Karpas-422 (cell line): ENCODE measurements at regions not wholly inside any gene's neighbourhood (a gene's known extent, or its start where the extent isn't known, plus 50 kb on each side); places are given as distances from the start of the nearest gene placed in this dataset.

Experiments used
- DNase-seq: peaks from one replicate; pipeline ENCODE4 v3.0.0-alpha.2; 2015
- H2AFZ ChIP-seq: fragments of 200-600 bp; sonication (generic); 2 replicates; pipeline ENCODE4 v1.6.1; 2014; ENCODE audit warnings: antibody characterized with exemption, low read length, mixed read lengths
- H3K27ac ChIP-seq: fragments of 200-600 bp; sonication (generic); 2 replicates; pipeline ENCODE4 v1.5.1; 2014; ENCODE audit warnings: mild to moderate bottlenecking, low read length, moderate library complexity
- H3K27me3 ChIP-seq: fragments of 200-600 bp; sonication (generic); 2 replicates; pipeline ENCODE4 v1.6.1; 2014; ENCODE audit warnings: low read length, mixed read lengths
- H3K36me3 ChIP-seq: fragments of 200-600 bp; sonication (generic); 2 replicates; pipeline ENCODE4 v1.6.1; 2014; ENCODE audit warnings: low read length, mixed read lengths; ENCODE audit not compliant: insufficient read depth
- H3K4me1 ChIP-seq: fragments of 200-600 bp; sonication (generic); 2 replicates; pipeline ENCODE4 v1.6.1; 2014; ENCODE audit warnings: mild to moderate bottlenecking, low read length, mixed read lengths
- H3K4me2 ChIP-seq: fragments of 200-600 bp; sonication (generic); 2 replicates; pipeline ENCODE4 v1.6.1; 2014; ENCODE audit warnings: low read length, low read depth, mild to moderate bottlenecking; ENCODE audit not compliant: poor library complexity, severe bottlenecking
- H3K4me3 ChIP-seq: fragments of 200-600 bp; sonication (generic); 2 replicates; pipeline ENCODE4 v1.5.1; 2014; ENCODE audit warnings: mild to moderate bottlenecking, antibody characterized with exemption, low read length, mixed read lengths
- H3K79me2 ChIP-seq: fragments of 200-600 bp; sonication (generic); 2 replicates; pipeline ENCODE4 v1.6.1; 2014; ENCODE audit warnings: mild to moderate bottlenecking, low read length, mixed read lengths
- H3K9ac ChIP-seq: fragments of 200-600 bp; sonication (generic); 2 replicates; pipeline ENCODE4 v1.6.0; 2014; ENCODE audit warnings: low read length
- H3K9me2 ChIP-seq: fragments of 200-600 bp; sonication (generic), shearing (Covaris generic); replicated peaks from 2 replicates; pipeline ENCODE4 v1.6.0; 2014; ENCODE audit warnings: mild to moderate bottlenecking, low read length, moderate library complexity; ENCODE audit not compliant: insufficient read depth
- H3K9me3 ChIP-seq: fragments of 300-700, 200-600 bp; sonication (generic); 2 replicates; pipeline ENCODE4 v1.6.1; 2014; ENCODE audit warnings: low read length, mixed read lengths
- H4K20me1 ChIP-seq: fragments of 200-600 bp; sonication (generic); 2 replicates; pipeline ENCODE4 v1.6.1; 2014; ENCODE audit warnings: mild to moderate bottlenecking, antibody characterized with exemption, low read length, low read depth; ENCODE audit not compliant: insufficient read depth

- no peaks in the 10 kb centered on the region for H3K79me2 ChIP-seq
- no peak overlapping the region for H3K27ac ChIP-seq
- H3K4me3 ChIP-seq: no peak overlapping the region
- H3K36me3 ChIP-seq: no peaks in the 10 kb centered on the region
- H2AFZ ChIP-seq: no peak overlapping the region
- DNase-seq: no peak
- no peaks in the 10 kb centered on the region for H3K9me2 ChIP-seq
- no peak overlapping the region for H3K4me2 ChIP-seq
- no peaks in the 10 kb centered on the region for H4K20me1 ChIP-seq
- H3K4me1 ChIP-seq: no peaks in the 10 kb centered on the region
- H3K27me3 ChIP-seq: no peaks in the 10 kb centered on the region
- no peak overlapping the region for H3K9ac ChIP-seq
- no peaks in the 10 kb centered on the region for H3K9me3 ChIP-seq
These were observed 463.9 kb downstream of the BTG1 start for GRCh38 chr12:91681751-91682150.

- DNase-seq: no peak
- no peak overlapping the region for H3K4me2 ChIP-seq
- no peaks in the 10 kb centered on the region for H3K27me3 ChIP-seq
- H3K4me1 ChIP-seq: no peaks in the 10 kb centered on the region
- H3K4me3 ChIP-seq: no peak overlapping the region
- no peak overlapping the region for H3K9ac ChIP-seq
- no peaks in the 10 kb centered on the region for H3K9me3 ChIP-seq
- no peaks in the 10 kb centered on the region for H3K9me2 ChIP-seq
- H2AFZ ChIP-seq: no peak overlapping the region
- H3K79me2 ChIP-seq: no peaks in the 10 kb centered on the region
- H4K20me1 ChIP-seq: no peaks in the 10 kb centered on the region
- H3K27ac ChIP-seq: no peak overlapping the region
- no peaks in the 10 kb centered on the region for H3K36me3 ChIP-seq
These were observed 464.8 kb downstream of the BTG1 start for GRCh38 chr12:91680864-91681263.

GRCh38 chr12:91677556-91677955, 468.1 kb downstream of the BTG1 start:
- DNase-seq: no peak
- Histone ChIP-seq H2AFZ (no peak overlapping the region), H3K4me3 (no peak overlapping the region), H3K27ac (no peak overlapping the region), H3K79me2 (no peaks in the 10 kb centered on the region), H3K9me3 (no peaks in the 10 kb centered on the region), H4K20me1 (no peaks in the 10 kb centered on the region), H3K36me3 (no peaks in the 10 kb centered on the region), H3K9ac (no peak overlapping the region), H3K9me2 (no peaks in the 10 kb centered on the region), H3K4me1 (no peaks in the 10 kb centered on the region), H3K27me3 (no peaks in the 10 kb centered on the region), H3K4me2 (no peak overlapping the region)

GRCh38 chr12:91675401-91675800, 470.2 kb downstream of the BTG1 start:
- Histone ChIP-seq H3K4me2 (no peak overlapping the region), H4K20me1 (no peaks in the 10 kb centered on the region), H3K4me3 (no peak overlapping the region), H3K9ac (no peak overlapping the region), H3K79me2 (no peaks in the 10 kb centered on the region), H3K4me1 (no peaks in the 10 kb centered on the region), H2AFZ (no peak overlapping the region), H3K9me3 (no peaks in the 10 kb centered on the region), H3K36me3 (no peaks in the 10 kb centered on the region), H3K27ac (no peak overlapping the region), H3K27me3 (no peaks in the 10 kb centered on the region), H3K9me2 (no peaks in the 10 kb centered on the region)
- DNase-seq: no peak

- H3K9me3 ChIP-seq: no peaks in the 10 kb centered on the region
- DNase-seq: no peak
- H3K9ac ChIP-seq: no peak overlapping the region
- no peaks in the 10 kb centered on the region for H3K4me1 ChIP-seq
- no peaks in the 10 kb centered on the region for H4K20me1 ChIP-seq
- H3K27me3 ChIP-seq: no peaks in the 10 kb centered on the region
- no peak overlapping the region for H2AFZ ChIP-seq
- no peak overlapping the region for H3K27ac ChIP-seq
- no peaks in the 10 kb centered on the region for H3K9me2 ChIP-seq
- H3K4me3 ChIP-seq: no peak overlapping the region
- no peaks in the 10 kb centered on the region for H3K36me3 ChIP-seq
- H3K79me2 ChIP-seq: no peaks in the 10 kb centered on the region
- no peak overlapping the region for H3K4me2 ChIP-seq
These were observed 473.5 kb downstream of the BTG1 start for GRCh38 chr12:91672130-91672529.

- H3K9me3 ChIP-seq: no peaks in the 10 kb centered on the region
- no peaks in the 10 kb centered on the region for H3K9me2 ChIP-seq
- H3K4me3 ChIP-seq: no peak overlapping the region
- no peaks in the 10 kb centered on the region for H3K4me1 ChIP-seq
- H2AFZ ChIP-seq: no peak overlapping the region
- DNase-seq: no peak
- H3K9ac ChIP-seq: no peak overlapping the region
- no peak overlapping the region for H3K4me2 ChIP-seq
- H3K27me3 ChIP-seq: no peaks in the 10 kb centered on the region
- H3K79me2 ChIP-seq: no peaks in the 10 kb centered on the region
- no peaks in the 10 kb centered on the region for H3K36me3 ChIP-seq
- no peak overlapping the region for H3K27ac ChIP-seq
- no peaks in the 10 kb centered on the region for H4K20me1 ChIP-seq
These were observed 478.0 kb downstream of the BTG1 start for GRCh38 chr12:91667694-91668093.

- H3K9me3 ChIP-seq: no peaks in the 10 kb centered on the region
- no peak for DNase-seq
- H3K79me2 ChIP-seq: no peaks in the 10 kb centered on the region
- H2AFZ ChIP-seq: no peak overlapping the region
- no peaks in the 10 kb centered on the region for H3K4me1 ChIP-seq
- H3K4me3 ChIP-seq: no peak overlapping the region
- H3K9ac ChIP-seq: no peak overlapping the region
- no peaks in the 10 kb centered on the region for H3K27me3 ChIP-seq
- H3K27ac ChIP-seq: no peak overlapping the region
- no peaks in the 10 kb centered on the region for H3K36me3 ChIP-seq
- no peaks in the 10 kb centered on the region for H3K9me2 ChIP-seq
- H3K4me2 ChIP-seq: no peak overlapping the region
- no peaks in the 10 kb centered on the region for H4K20me1 ChIP-seq
These were observed 481.1 kb upstream of the DCN start for GRCh38 chr12:91663744-91664143.

GRCh38 chr12:91663310-91663709, 480.7 kb upstream of the DCN start:
- no peaks in the 10 kb centered on the region for H3K9me3 ChIP-seq
- no peak overlapping the region for H2AFZ ChIP-seq
- H3K9me2 ChIP-seq: no peaks in the 10 kb centered on the region
- no peaks in the 10 kb centered on the region for H3K36me3 ChIP-seq
- H4K20me1 ChIP-seq: no peaks in the 10 kb centered on the region
- DNase-seq: no peak
- H3K27ac ChIP-seq: no peak overlapping the region
- no peak overlapping the region for H3K9ac ChIP-seq
- no peak overlapping the region for H3K4me2 ChIP-seq
- no peaks in the 10 kb centered on the region for H3K4me1 ChIP-seq
- H3K79me2 ChIP-seq: no peaks in the 10 kb centered on the region
- no peaks in the 10 kb centered on the region for H3K27me3 ChIP-seq
- no peak overlapping the region for H3K4me3 ChIP-seq

GRCh38 chr12:91662021-91662420, 479.4 kb upstream of the DCN start:
- H3K27ac ChIP-seq: no peak overlapping the region
- DNase-seq: no peak
- no peaks in the 10 kb centered on the region for H4K20me1 ChIP-seq
- H3K27me3 ChIP-seq: no peaks in the 10 kb centered on the region
- H3K9me2 ChIP-seq: no peaks in the 10 kb centered on the region
- H3K4me3 ChIP-seq: no peak overlapping the region
- no peak overlapping the region for H2AFZ ChIP-seq
- no peaks in the 10 kb centered on the region for H3K36me3 ChIP-seq
- H3K9ac ChIP-seq: no peak overlapping the region
- H3K9me3 ChIP-seq: no peaks in the 10 kb centered on the region
- no peaks in the 10 kb centered on the region for H3K79me2 ChIP-seq
- H3K4me1 ChIP-seq: no peaks in the 10 kb centered on the region
- H3K4me2 ChIP-seq: no peak overlapping the region
